ENCODE measurements at regions not wholly inside any gene's neighbourhood (a gene's known extent, or its start where the extent isn't known, plus 50 kb on each side); places are given as distances from the start of the nearest gene placed in this dataset.

GRCh38 chr18:77601567-77601966, 351.9 kb downstream of the GALR1 start:
- TF ChIP-seq POLR2AphosphoS5 (IDR thresholded peaks at IDR 0.05) = no peak
- no peak for TF ChIP-seq POLR2A (IDR thresholded peaks at IDR 0.05)
- TF ChIP-seq, protein P1, sequence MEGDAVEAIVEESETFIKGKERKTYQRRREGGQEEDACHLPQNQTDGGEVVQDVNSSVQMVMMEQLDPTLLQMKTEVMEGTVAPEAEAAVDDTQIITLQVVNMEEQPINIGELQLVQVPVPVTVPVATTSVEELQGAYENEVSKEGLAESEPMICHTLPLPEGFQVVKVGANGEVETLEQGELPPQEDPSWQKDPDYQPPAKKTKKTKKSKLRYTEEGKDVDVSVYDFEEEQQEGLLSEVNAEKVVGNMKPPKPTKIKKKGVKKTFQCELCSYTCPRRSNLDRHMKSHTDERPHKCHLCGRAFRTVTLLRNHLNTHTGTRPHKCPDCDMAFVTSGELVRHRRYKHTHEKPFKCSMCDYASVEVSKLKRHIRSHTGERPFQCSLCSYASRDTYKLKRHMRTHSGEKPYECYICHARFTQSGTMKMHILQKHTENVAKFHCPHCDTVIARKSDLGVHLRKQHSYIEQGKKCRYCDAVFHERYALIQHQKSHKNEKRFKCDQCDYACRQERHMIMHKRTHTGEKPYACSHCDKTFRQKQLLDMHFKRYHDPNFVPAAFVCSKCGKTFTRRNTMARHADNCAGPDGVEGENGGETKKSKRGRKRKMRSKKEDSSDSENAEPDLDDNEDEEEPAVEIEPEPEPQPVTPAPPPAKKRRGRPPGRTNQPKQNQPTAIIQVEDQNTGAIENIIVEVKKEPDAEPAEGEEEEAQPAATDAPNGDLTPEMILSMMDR (IDR thresholded peaks at IDR 0.05) = no peak
